GM12875 (cell line): ENCODE measurements at regions not wholly inside any gene's neighbourhood (a gene's known extent, or its start where the extent isn't known, plus 50 kb on each side); places are given as distances from the start of the nearest gene placed in this dataset.

Experiments
- H3K4me3 ChIP-seq: one replicate; pipeline ENCODE4 v1.5.1; 2011; ENCODE audit warnings: low read depth, low read length, control low read depth
- CTCF ChIP-seq: IDR thresholded peaks from 2 replicates; pipeline ENCODE4 v1.5.1; 2011; ENCODE audit warnings: low read depth, mild to moderate bottlenecking, control low read depth, inconsistent platforms, low read length, moderate library complexity, borderline replicate concordance; ENCODE audit not compliant: insufficient read depth

GRCh38 chr11:92449222-92449621, 224.6 kb downstream of the FAT3 start:
- no peak for TF ChIP-seq CTCF
- no peak overlapping the region for H3K4me3 ChIP-seq

- no peak overlapping the region for H3K4me3 ChIP-seq
- TF ChIP-seq CTCF, result no peak
These were observed 225.2 kb downstream of the FAT3 start for GRCh38 chr11:92449780-92450179.

- no peak overlapping the region for H3K4me3 ChIP-seq
- TF ChIP-seq CTCF, result no peak
These were observed 226.4 kb downstream of the FAT3 start for GRCh38 chr11:92451063-92451462.

GRCh38 chr11:92453055-92453454, 228.4 kb downstream of the FAT3 start:
- no peak for TF ChIP-seq CTCF
- H3K4me3 ChIP-seq, result no peak overlapping the region

GRCh38 chr11:92455210-92455790, 230.7 kb downstream of the FAT3 start:
- TF ChIP-seq CTCF, result no peak
- no peak overlapping the region for H3K4me3 ChIP-seq

- H3K4me3 ChIP-seq, result no peak overlapping the region
- TF ChIP-seq CTCF, result no peak
These were observed 232.6 kb downstream of the FAT3 start for GRCh38 chr11:92457250-92457649.

GRCh38 chr11:92458486-92458885, 233.9 kb downstream of the FAT3 start:
- no peak overlapping the region for H3K4me3 ChIP-seq
- TF ChIP-seq CTCF, result no peak
